ENCODE measurements at regions not wholly inside any gene's neighbourhood (a gene's known extent, or its start where the extent isn't known, plus 50 kb on each side); places are given as distances from the start of the nearest gene placed in this dataset.

GRCh38 chr5:124650147-124650561 lies 96.3 kb downstream of the ZNF608 start:
- ATAC-seq (ENCODE audit: insufficient number of reproducible peaks, low FRiP score, low read depth) (no peak), DNase-seq (ENCODE audit: low spot score) (no peak)
- no peak for TF ChIP-seq CTCF (IDR thresholded peaks at IDR 0.05)
- H3K36me3 ChIP-seq = no peaks in the 10 kb centered on the region
- H3K4me3 ChIP-seq = peak overlapping the region; percentile 33
- H3K27me3 ChIP-seq (replicated peaks; ENCODE audit: insufficient read depth) = no peaks in the 10 kb centered on the region
- no peak overlapping the region for H3K27ac ChIP-seq
- peaks cover 15 to 29% of the 10 kb centered on the region in 2 donors for H3K4me1 ChIP-seq (ENCODE audit: control insufficient read depth in 1 of 2, low read depth in 2 of 2)
- no peaks in the 10 kb centered on the region for H3K9me3 ChIP-seq

GRCh38 chr5:124649491-124650146 lies 96.8 kb downstream of the ZNF608 start:
- H3K4me3 ChIP-seq = peak overlapping the region; percentile 33

DNA sequence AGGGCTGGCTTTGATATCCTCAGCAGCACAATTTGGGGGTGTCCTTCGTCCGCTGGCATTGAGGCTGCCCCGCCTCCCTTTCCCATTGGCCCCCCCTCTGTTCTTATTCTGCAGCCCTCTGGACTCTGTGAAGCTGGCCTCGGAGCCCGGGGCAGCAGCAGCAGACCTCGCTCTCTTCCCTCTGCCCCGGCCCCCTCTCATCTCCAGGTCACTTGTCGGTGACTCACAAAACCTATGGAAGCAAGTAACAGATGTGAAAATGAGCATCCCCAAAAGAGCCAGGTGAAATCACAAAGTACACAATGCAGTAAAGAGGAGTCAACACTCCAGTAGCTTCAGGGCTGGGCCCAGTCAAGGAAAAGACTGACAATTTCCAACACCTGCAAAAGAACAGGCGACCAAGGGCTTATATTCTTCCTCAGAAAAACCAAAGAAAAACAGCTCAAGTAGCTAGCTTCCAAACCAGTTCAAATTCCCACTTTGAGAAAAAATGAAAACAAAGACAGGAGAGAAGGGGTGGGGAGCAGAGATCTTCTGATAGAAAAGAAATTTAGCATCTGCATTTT lies 97.5 kb downstream of the ZNF608 start:
- Histone ChIP-seq H3K27ac (no peak overlapping the region), H3K27me3 (replicated peaks; ENCODE audit: insufficient read depth) (no peaks in the 10 kb centered on the region), H3K9me3 (no peaks in the 10 kb centered on the region), H3K4me3 (no peak overlapping the region), H3K4me1 (ENCODE audit: control insufficient read depth in 1 of 2, low read depth in 2 of 2) (peaks cover 15 to 29% of the 10 kb centered on the region in 2 donors), H3K36me3 (no peaks in the 10 kb centered on the region)
- TF ChIP-seq CTCF (IDR thresholded peaks at IDR 0.05) = no peak
- DNase-seq (ENCODE audit: low spot score) = no peak
- no peak for ATAC-seq (ENCODE audit: insufficient number of reproducible peaks, low FRiP score, low read depth)

More at GRCh38 chr5:124649491-124650146, 96.8 kb downstream of the ZNF608 start:
- no peaks in the 10 kb centered on the region for H3K36me3 ChIP-seq
- no peak for DNase-seq (ENCODE audit: low spot score)
- TF ChIP-seq CTCF (IDR thresholded peaks at IDR 0.05) = no peak
- peaks cover 15 to 29% of the 10 kb centered on the region in 2 donors for H3K4me1 ChIP-seq (ENCODE audit: control insufficient read depth in 1 of 2, low read depth in 2 of 2)
- no peak for ATAC-seq (ENCODE audit: insufficient number of reproducible peaks, low FRiP score, low read depth)
- H3K9me3 ChIP-seq = no peaks in the 10 kb centered on the region
- no peak overlapping the region for H3K27ac ChIP-seq
- no peaks in the 10 kb centered on the region for H3K27me3 ChIP-seq (replicated peaks; ENCODE audit: insufficient read depth)

DNA sequence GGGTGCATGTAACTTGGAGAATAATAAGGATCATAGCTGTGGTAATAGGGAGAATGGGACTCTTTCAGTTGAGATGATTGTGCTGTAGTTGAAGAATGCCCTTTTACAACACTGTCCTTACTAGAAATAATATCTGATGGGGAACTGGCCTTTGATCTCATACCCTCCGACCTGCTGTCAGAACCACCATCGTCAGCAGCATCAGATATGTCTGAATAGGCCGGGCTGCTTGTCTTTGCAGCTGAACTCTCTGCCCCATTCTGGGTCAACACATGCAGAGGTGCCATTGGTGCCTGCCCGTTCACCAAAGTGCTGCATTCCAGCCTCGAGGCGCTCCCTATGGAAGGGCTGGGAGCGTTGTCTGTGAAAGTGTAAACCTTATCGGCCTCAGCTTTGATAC lies 99.1 kb downstream of the ZNF608 start:
- Histone ChIP-seq H3K27me3 (replicated peaks; ENCODE audit: insufficient read depth) (no peaks in the 10 kb centered on the region), H3K9me3 (no peaks in the 10 kb centered on the region), H3K4me1 (ENCODE audit: control insufficient read depth in 1 of 2, low read depth in 2 of 2) (peaks cover 15 to 28% of the 10 kb centered on the region in 2 donors), H3K4me3 (no peak overlapping the region), H3K27ac (no peak overlapping the region), H3K36me3 (no peaks in the 10 kb centered on the region)
- no peak for TF ChIP-seq CTCF (IDR thresholded peaks at IDR 0.05)
- DNase-seq (ENCODE audit: low spot score) (no peak), ATAC-seq (ENCODE audit: insufficient number of reproducible peaks, low FRiP score, low read depth) (no peak)

DNA sequence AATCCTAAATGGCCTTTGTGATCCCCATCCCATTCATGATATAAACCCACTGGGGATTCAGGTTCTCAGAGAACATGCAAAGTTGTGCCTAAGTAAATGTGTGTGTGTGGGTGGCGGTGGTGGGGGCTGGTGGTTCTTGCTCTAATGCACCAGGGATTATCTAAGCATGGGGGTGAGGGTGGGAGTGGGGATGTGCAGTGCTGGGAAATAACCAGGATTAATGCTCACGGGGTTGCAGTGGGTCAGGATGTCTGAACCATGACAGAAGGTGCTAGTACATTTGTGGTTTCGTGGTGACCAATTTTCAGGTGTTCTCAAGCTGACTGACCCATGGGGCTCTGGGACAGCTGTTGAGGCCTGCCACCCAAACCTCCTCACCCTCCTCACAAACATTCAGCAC lies 101.0 kb downstream of the ZNF608 start:
- no peaks in the 10 kb centered on the region for H3K36me3 ChIP-seq
- no peak for TF ChIP-seq CTCF (IDR thresholded peaks at IDR 0.05)
- DNase-seq (ENCODE audit: low spot score) (no peak), ATAC-seq (ENCODE audit: insufficient number of reproducible peaks, low FRiP score, low read depth) (no peak)
- H3K27me3 ChIP-seq (replicated peaks; ENCODE audit: insufficient read depth) = no peaks in the 10 kb centered on the region
- peaks cover 0 to 15% of the 10 kb centered on the region in 2 donors for H3K4me1 ChIP-seq (ENCODE audit: control insufficient read depth in 1 of 2, low read depth in 2 of 2)
- no peak overlapping the region for H3K4me3 ChIP-seq
- H3K27ac ChIP-seq = no peak overlapping the region
- no peaks in the 10 kb centered on the region for H3K9me3 ChIP-seq

Data from thoracic aorta (tissue), 2 donors.